IPS-18a (cell line): ENCODE measurements at regions not wholly inside any gene's neighbourhood (a gene's known extent, or its start where the extent isn't known, plus 50 kb on each side); places are given as distances from the start of the nearest gene placed in this dataset.

Experiments
- H3K27ac ChIP-seq: one replicate; pipeline ENCODE4 v1.5.1; 2013; ENCODE audit warnings: low read length
- H3K27me3 ChIP-seq: one replicate; pipeline ENCODE4 v1.6.1; 2013; ENCODE audit warnings: mild to moderate bottlenecking, low read length; ENCODE audit not compliant: control insufficient read depth, insufficient read depth
- H3K36me3 ChIP-seq: one replicate; pipeline ENCODE4 v1.6.1; 2013; ENCODE audit warnings: low read depth, low read length; ENCODE audit not compliant: control insufficient read depth
- H3K4me1 ChIP-seq: one replicate; pipeline ENCODE4 v1.6.1; 2013; ENCODE audit warnings: low read depth, low read length; ENCODE audit not compliant: control insufficient read depth
- H3K4me3 ChIP-seq: one replicate; pipeline ENCODE4 v1.5.1; 2013; ENCODE audit warnings: low read length
- H3K9ac ChIP-seq: one replicate; pipeline ENCODE4 v1.6.1; 2013; ENCODE audit warnings: mild to moderate bottlenecking, low read length, moderate library complexity
- H3K9me3 ChIP-seq: one replicate; pipeline ENCODE4 v1.6.1; 2013; ENCODE audit warnings: low read depth, low read length; ENCODE audit not compliant: control insufficient read depth

DNA sequence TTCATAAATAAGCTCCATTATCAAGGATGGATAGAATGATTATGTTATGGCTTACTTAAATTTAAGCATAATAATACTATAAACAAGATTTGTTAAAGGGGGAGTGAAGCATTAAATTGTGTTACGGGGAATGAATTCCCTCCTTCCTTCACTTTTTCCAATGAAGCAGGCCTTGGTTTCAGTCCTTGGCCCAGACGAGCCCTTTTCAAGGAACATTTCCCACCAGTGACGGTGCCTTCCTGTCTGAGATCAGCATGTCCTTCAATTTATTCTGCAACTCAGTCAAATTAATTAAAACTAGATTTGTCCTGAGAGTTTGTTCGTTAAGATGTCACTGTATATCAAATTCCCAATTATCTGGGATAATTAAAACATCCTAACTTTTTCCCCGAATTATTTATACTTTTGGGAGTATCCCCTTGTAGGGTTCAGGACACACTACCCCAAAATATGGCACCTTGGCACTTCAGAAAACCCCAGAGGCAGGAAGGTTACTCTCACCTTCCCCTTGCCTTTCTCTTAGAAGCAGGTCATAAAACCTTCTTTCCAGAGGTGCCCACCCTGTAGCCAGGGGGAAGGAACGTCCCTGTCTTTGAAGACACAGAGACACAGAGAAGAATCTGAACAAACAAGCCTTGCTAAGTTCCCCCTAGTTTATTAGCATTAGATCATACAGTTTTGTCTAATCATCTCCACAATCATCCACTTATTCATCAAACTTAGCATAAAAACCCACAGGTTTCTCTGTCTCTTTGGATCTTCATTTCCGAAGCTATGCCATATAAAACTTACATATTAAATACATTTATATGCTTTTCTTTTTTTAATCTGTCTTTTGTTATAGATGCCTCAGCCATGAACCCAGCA is 86.2 kb upstream of the ARHGAP29 start:
- Histone ChIP-seq H3K4me1 (peaks cover 35% of the 10 kb centered on the region), H3K9ac (no peak overlapping the region), H3K9me3 (no peaks in the 10 kb centered on the region), H3K36me3 (no peaks in the 10 kb centered on the region), H3K27ac (no peak overlapping the region), H3K4me3 (no peak overlapping the region), H3K27me3 (no peaks in the 10 kb centered on the region)

- H3K27ac ChIP-seq = no peak overlapping the region
- H3K9me3 ChIP-seq = no peaks in the 10 kb centered on the region
- no peaks in the 10 kb centered on the region for H3K27me3 ChIP-seq
- peaks cover 28% of the 10 kb centered on the region for H3K4me1 ChIP-seq
- no peak overlapping the region for H3K9ac ChIP-seq
- no peaks in the 10 kb centered on the region for H3K36me3 ChIP-seq
- H3K4me3 ChIP-seq = no peak overlapping the region
Measured at GRCh38 chr1:94322696-94323095, 85.3 kb upstream of the ARHGAP29 start.

DNA sequence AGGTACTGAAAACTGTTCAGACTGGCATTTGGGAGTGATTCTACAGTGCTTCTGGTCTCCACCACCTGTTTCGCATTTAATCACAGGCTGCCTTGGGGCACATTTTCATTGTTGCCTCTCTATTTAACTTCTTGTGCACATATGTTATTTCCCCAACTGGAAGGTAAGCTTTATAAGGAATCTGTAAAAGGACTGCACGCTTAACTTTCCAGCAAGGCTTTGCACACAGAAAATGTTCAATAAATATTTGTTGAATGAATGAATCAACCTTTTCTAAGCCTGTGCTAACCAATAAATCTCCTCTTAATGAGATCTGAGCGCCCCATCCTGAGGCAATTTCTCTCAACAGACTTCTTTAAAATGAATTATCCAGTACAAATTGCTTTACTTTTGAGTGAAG is 84.3 kb upstream of the ARHGAP29 start:
- H3K4me3 ChIP-seq = no peak overlapping the region
- no peaks in the 10 kb centered on the region for H3K36me3 ChIP-seq
- peaks cover 20% of the 10 kb centered on the region for H3K4me1 ChIP-seq
- H3K9ac ChIP-seq = no peak overlapping the region
- H3K27me3 ChIP-seq = no peaks in the 10 kb centered on the region
- no peaks in the 10 kb centered on the region for H3K9me3 ChIP-seq
- H3K27ac ChIP-seq = no peak overlapping the region

DNA sequence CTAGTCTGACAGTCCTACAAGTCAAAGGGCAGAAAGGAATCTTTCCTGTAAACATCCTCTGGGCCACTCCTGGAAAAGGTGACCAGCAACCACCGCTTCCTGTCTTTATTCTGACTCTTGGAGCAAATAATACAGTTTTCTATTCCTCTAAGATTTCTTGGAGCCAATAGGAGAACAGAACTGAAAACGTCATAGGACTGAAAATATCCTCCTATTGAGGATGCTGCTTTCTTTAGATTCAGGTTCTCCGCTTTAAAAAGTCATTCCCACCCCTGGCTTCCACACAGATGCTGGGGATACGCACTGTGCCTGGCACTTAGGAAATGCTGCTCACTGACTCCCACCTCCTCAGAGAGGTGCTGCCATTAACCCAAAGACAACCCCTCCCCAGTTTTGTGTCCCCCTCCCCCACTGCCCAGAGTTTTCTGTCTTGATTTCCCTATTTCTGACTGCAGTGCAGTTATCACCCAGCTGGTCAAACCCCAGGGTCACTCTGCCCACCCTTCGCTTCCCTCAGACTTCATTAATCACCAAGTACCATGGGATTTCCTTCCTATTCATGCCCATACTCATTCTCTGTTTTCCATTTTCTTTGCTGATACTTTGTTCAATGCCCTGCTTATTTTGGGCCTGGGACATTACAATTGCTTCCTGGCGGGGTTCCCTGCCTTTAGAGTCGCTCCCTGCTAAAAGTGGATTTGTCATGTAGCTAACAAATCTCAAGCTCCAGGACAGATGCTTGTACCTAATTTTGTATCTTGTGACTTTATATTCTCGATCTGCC is 82.1 kb upstream of the ARHGAP29 start:
- no peak overlapping the region for H3K4me3 ChIP-seq
- no peaks in the 10 kb centered on the region for H3K27me3 ChIP-seq
- no peaks in the 10 kb centered on the region for H3K9me3 ChIP-seq
- H3K36me3 ChIP-seq = no peaks in the 10 kb centered on the region
- peaks cover 16% of the 10 kb centered on the region for H3K4me1 ChIP-seq
- no peak overlapping the region for H3K27ac ChIP-seq
- H3K9ac ChIP-seq = no peak overlapping the region

GRCh38 chr1:94318505-94319030 is 81.2 kb upstream of the ARHGAP29 start:
- H3K36me3 ChIP-seq = no peaks in the 10 kb centered on the region
- no peaks in the 10 kb centered on the region for H3K27me3 ChIP-seq
- peaks cover 16% of the 10 kb centered on the region for H3K4me1 ChIP-seq
- no peaks in the 10 kb centered on the region for H3K9me3 ChIP-seq
- no peak overlapping the region for H3K9ac ChIP-seq
- H3K4me3 ChIP-seq = no peak overlapping the region
- H3K27ac ChIP-seq = no peak overlapping the region

DNA sequence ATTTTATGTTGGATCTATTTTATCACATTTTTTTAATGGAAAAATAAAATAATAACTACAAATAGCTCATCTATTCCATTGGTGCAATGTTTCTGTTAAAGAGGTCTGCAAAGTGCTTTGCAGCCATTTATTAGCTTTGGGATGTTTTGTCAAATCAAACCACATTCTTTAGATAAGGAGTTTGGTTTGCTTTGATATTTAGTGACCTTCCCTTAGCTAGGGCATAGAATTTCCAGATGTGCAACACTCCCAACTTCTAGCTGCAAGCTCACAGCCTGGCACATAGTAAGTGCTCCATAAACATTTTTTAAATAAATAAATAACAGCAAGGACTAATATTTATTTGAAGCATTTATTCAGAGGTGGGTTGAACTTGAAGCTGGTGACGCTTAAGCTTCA is 80.4 kb upstream of the ARHGAP29 start:
- H3K27me3 ChIP-seq = no peaks in the 10 kb centered on the region
- no peaks in the 10 kb centered on the region for H3K36me3 ChIP-seq

DNA sequence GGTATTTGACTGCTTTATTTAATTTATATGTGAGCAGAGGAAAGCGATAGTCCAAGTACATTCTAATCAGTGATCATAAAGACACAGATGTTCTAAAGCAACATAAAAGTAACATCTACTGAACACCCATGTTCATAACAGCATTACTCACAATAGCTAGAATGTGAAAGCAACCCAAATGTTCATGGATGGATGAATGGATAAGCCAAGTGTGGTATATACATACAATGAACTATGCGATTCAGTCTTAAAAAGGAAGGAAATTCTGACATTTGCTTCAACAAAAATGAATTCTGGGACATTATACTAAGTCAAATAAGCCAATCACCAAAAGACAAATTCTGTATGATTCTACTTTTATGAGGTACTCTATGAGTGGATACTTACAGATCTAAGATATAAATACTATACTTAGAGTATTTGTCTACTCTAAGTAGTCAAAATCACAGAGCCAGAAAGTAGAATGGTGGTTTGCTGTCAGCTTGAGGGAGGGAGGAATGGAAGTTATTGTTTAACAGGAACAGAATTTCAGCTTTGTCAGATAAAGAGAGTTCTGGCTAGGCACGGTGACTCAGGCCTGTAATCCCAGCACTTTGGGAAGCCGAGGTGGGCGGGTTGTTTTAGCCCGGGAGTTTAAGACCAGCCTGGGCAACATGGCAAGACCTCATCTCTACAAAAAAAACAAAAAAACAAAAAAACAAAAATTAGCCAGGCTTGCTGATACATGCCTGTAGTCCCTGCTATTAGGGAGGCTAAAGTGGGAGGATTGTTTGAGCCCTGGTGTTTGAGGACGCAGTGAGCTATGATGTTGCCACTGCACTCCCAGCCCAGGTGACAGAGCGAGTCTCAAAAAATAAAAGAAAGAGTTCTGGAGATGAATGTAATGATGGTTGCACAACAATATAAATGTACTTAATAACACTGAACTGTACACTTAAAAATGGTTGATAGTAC is 79.7 kb upstream of the ARHGAP29 start:
- Histone ChIP-seq H3K4me3 (no peak overlapping the region), H3K4me1 (peaks cover 16% of the 10 kb centered on the region), H3K27me3 (no peaks in the 10 kb centered on the region), H3K36me3 (no peaks in the 10 kb centered on the region), H3K9ac (no peak overlapping the region), H3K27ac (no peak overlapping the region), H3K9me3 (no peaks in the 10 kb centered on the region)

More for the DNA sequence above, 80.4 kb upstream of the ARHGAP29 start:
- H3K27ac ChIP-seq = no peak overlapping the region
- no peak overlapping the region for H3K9ac ChIP-seq
- no peak overlapping the region for H3K4me3 ChIP-seq
- H3K9me3 ChIP-seq = no peaks in the 10 kb centered on the region
- H3K4me1 ChIP-seq = peaks cover 16% of the 10 kb centered on the region

- H3K9me3 ChIP-seq = no peaks in the 10 kb centered on the region
- no peak overlapping the region for H3K4me3 ChIP-seq
- H3K27ac ChIP-seq = no peak overlapping the region
- H3K9ac ChIP-seq = no peak overlapping the region
- H3K36me3 ChIP-seq = no peaks in the 10 kb centered on the region
- H3K27me3 ChIP-seq = no peaks in the 10 kb centered on the region
- H3K4me1 ChIP-seq = peaks cover 16% of the 10 kb centered on the region
Measured at GRCh38 chr1:94316183-94316582, 78.8 kb upstream of the ARHGAP29 start.

GRCh38 chr1:94315552-94316116 is 78.2 kb upstream of the ARHGAP29 start:
- H3K4me3 ChIP-seq = no peak overlapping the region

DNA sequence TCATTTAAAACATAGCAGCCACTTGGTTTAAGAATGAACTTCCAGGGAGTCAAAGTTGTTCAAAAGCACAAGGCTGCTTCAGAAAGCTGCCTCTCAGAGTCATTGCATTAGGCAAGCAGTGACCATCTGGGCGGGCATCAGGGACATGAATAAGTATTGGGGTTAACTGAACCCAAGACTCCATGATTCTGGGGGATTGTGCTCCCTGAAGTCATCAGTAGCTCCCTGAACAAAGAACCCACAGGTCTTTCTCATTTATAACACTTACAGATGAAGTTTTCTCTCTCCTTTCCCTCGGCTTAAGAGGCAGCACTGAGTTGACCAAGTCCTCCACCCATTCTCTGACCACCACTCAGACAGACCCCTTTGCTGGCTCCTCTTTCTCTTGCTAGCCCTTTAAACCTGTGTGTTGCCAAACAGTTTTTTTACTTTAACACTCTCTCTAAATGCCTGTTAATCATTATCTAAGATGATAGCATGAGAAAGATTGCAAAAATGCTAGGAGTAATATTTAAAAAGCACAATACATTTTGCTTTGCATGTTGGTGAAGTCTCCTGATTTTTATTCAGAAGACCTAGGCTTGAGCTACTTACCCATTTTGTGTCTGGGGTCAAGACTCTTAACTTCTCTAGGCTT is 77.0 kb upstream of the ARHGAP29 start:
- Histone ChIP-seq H3K36me3 (no peaks in the 10 kb centered on the region), H3K27me3 (no peaks in the 10 kb centered on the region), H3K9me3 (no peaks in the 10 kb centered on the region), H3K27ac (no peak overlapping the region), H3K4me3 (no peak overlapping the region), H3K9ac (no peak overlapping the region), H3K4me1 (peaks cover 9% of the 10 kb centered on the region)

More at GRCh38 chr1:94315552-94316116, 78.2 kb upstream of the ARHGAP29 start:
- no peaks in the 10 kb centered on the region for H3K27me3 ChIP-seq
- no peaks in the 10 kb centered on the region for H3K9me3 ChIP-seq
- H3K36me3 ChIP-seq = no peaks in the 10 kb centered on the region
- H3K4me1 ChIP-seq = peaks cover 16% of the 10 kb centered on the region
- no peak overlapping the region for H3K9ac ChIP-seq
- H3K27ac ChIP-seq = no peak overlapping the region
